Adrenal gland (tissue), 9 donors: ENCODE measurements at regions not wholly inside any gene's neighbourhood (a gene's known extent, or its start where the extent isn't known, plus 50 kb on each side); places are given as distances from the start of the nearest gene placed in this dataset.

Experiments used
- DNase-seq, 7 donors: peaks; one replicate each; pipeline ENCODE4 v3.0.0-alpha.2; 2019 to 2020
- H3K27ac ChIP-seq, 5 donors: fragments of 200-600 bp; sonication (generic) in 4 of 5; 1 replicate in 3 of 5; 2 replicates in 2 of 5; pipeline versions ENCODE4 v1.5.1 to v1.8.0; 2016 to 2020; ENCODE audit warnings: mild to moderate bottlenecking in 1 of 5
- H3K27me3 ChIP-seq: fragments of 200-600 bp; 2 replicates; pipeline ENCODE4 v1.8.0; 2021
- H3K36me3 ChIP-seq, 2 donors: fragments of 200-600 bp; replicated peaks in 1 of 2; 1 replicate in 1 of 2; 2 replicates in 1 of 2; pipeline versions ENCODE4 v1.5.1 to v1.8.0; 2018 to 2022
- H3K4me1 ChIP-seq, 2 donors: fragments of 200-600 bp; replicated peaks in 1 of 2; 1 replicate in 1 of 2; 2 replicates in 1 of 2; pipeline versions ENCODE4 v1.5.1 to v1.8.0; 2018 to 2021
- H3K4me3 ChIP-seq, 4 donors: fragments of 200-600 bp; sonication (generic) in 3 of 4; one replicate each; pipeline ENCODE4 v1.5.1; 2016 to 2018
- H3K9me3 ChIP-seq, 3 donors: fragments of 200-600 bp; sonication (generic) in 1 of 3; replicated peaks in 1 of 3; 1 replicate in 2 of 3; 2 replicates in 1 of 3; pipeline versions ENCODE4 v1.5.1 to v1.8.0; 2016 to 2021
- CTCF ChIP-seq, 6 experiments: fragments of 450-650 bp in 4 of 6; fragments of 200-600 bp in 2 of 6; sonication (generic) in 1 of 6; IDR thresholded peaks; 1 replicate in 5 of 6; 2 replicates in 1 of 6; pipeline versions ENCODE4 v1.5.1 to v1.8.0; 2016 to 2021; ENCODE audit warnings: antibody characterized with exemption in 6 of 6, mild to moderate bottlenecking in 2 of 6, moderate library complexity in 1 of 6
- POLR2A ChIP-seq, 2 donors: fragments of 450-650 bp; IDR thresholded peaks; one replicate each; pipeline ENCODE4 v1.6.1; 2017; ENCODE audit warnings: antibody characterized with exemption in 2 of 2, mild to moderate bottlenecking in 2 of 2, moderate library complexity in 1 of 2
- WGBS, 4 donors: extraction: QIAGEN DNeasy Blood & Tissue Kit in 2 of 4; methylation state at CpG; one replicate each; pipeline versions ENCODE4 v1.1.5 to v1.1.7; 2013 to 2017; 5-methylcytosine and 5-hydroxymethylcytosine counted together
- intact Hi-C, 2 donors: fragments of 100-400 bp; cut with DNase I; formaldehyde crosslinking; loops; one replicate each; pipeline versions ENCODE4 v1.14.1 to v1.15.0; 2022 to 2023
- donor health status: healthy with polysubstance abuse.
- donor health status: Bipolar disorder and iron deficiency.
- donor health status: DM: yes; HTN: yes; CAD: no.
- donor health status: DM: no; HTN: no; CAD: no.
- donor health status: DM: no; HTN: no; CAD: no.

- Histone ChIP-seq H3K36me3 (no peaks in the 10 kb centered on the region), H3K9me3 (no peaks in the 10 kb centered on the region), H3K27ac (no peak overlapping the region), H3K4me3 (no peak overlapping the region), H3K27me3 (no peaks in the 10 kb centered on the region), H3K4me1 (no peaks in the 10 kb centered on the region)
- WGBS, 4 donors = 37 to 53% (median 39%) methylated on average over 13 of the region's 13 CpGs
- intact Hi-C loops = no loop called here
- DNase-seq = peak in 6 of 7 donors; percentile 13 to 46 (median 19)
- TF ChIP-seq CTCF (IDR thresholded peaks at IDR 0.05) = no peak
- no peak for TF ChIP-seq POLR2A (IDR thresholded peaks at IDR 0.05)
Observed at GRCh38 chr11:27754035-27755017, 54.1 kb upstream of the BDNF start.
